Activated CD4-positive, alpha-beta memory T cell treated with anti-CD3 and anti-CD28 coated beads, Interleukin-2, amount 10 ng/mL, durations not matched to agents 7 days and 5 days (primary cell): ENCODE measurements at regions not wholly inside any gene's neighbourhood (a gene's known extent, or its start where the extent isn't known, plus 50 kb on each side); places are given as distances from the start of the nearest gene placed in this dataset.

Source experiments
- CTCF ChIA-PET: fragments of 350-600 bp; sonication (Branson Sonifier 250); formaldehyde crosslinking; loops from one replicate; lab custom pipeline; 2021; ENCODE audit warnings: antibody characterized with exemption, inconsistent platforms; lab: Charles Lee
- POLR2A ChIA-PET: fragments of 350-600 bp; sonication (Branson Sonifier 250); formaldehyde crosslinking; loops from one replicate; lab custom pipeline; 2021; ENCODE audit warnings: antibody characterized with exemption; lab: Charles Lee
- DNase-seq: peaks from one replicate; pipeline ENCODE4 v3.0.0-alpha.2; 2020
- H3K27ac Mint-ChIP-seq: one replicate; pipeline ENCODE4 v1.8.0; 2021; ENCODE audit warnings: mild to moderate bottlenecking, mixed read lengths
- H3K27me3 Mint-ChIP-seq: one replicate; pipeline ENCODE4 v1.8.0; 2021; ENCODE audit warnings: mixed read lengths
- H3K36me3 Mint-ChIP-seq: one replicate; pipeline ENCODE4 v1.8.0; 2021; ENCODE audit warnings: low read depth, mixed read lengths
- H3K4me1 Mint-ChIP-seq: one replicate; pipeline ENCODE4 v1.8.0; 2021; ENCODE audit warnings: mixed read lengths
- H3K4me3 Mint-ChIP-seq: one replicate; pipeline ENCODE4 v1.8.0; 2021; ENCODE audit warnings: mild to moderate bottlenecking, mixed read lengths
- H3K9me3 Mint-ChIP-seq: one replicate; pipeline ENCODE4 v1.8.0; 2021; ENCODE audit warnings: mixed read lengths

GRCh38 chr17:65394811-65395472 lies 166.5 kb downstream of the AXIN2 start:
- Mint-ChIP-seq H3K27me3 (peaks cover 8% of the 10 kb centered on the region), H3K27ac (no peak overlapping the region), H3K4me3 (no peak overlapping the region), H3K9me3 (no peaks in the 10 kb centered on the region), H3K4me1 (no peaks in the 10 kb centered on the region), H3K36me3 (no peaks in the 10 kb centered on the region)
- ChIA-PET CTCF (no interaction called here), POLR2A (no interaction called here)
- DNase-seq = no peak

- peaks cover 3% of the 10 kb centered on the region for H3K27me3 Mint-ChIP-seq
- no peaks in the 10 kb centered on the region for H3K9me3 Mint-ChIP-seq
- H3K4me3 Mint-ChIP-seq = no peak overlapping the region
- ChIA-PET CTCF (no interaction called here), POLR2A (no interaction called here)
- DNase-seq = no peak
- H3K27ac Mint-ChIP-seq = no peak overlapping the region
- no peaks in the 10 kb centered on the region for H3K4me1 Mint-ChIP-seq
- no peaks in the 10 kb centered on the region for H3K36me3 Mint-ChIP-seq
Measured at GRCh38 chr17:65393514-65393913, 167.9 kb downstream of the AXIN2 start.

GRCh38 chr17:65389949-65390348 lies 171.5 kb downstream of the AXIN2 start:
- ChIA-PET CTCF (no interaction called here), POLR2A (no interaction called here)
- H3K4me3 Mint-ChIP-seq = no peak overlapping the region
- H3K4me1 Mint-ChIP-seq = no peaks in the 10 kb centered on the region
- no peaks in the 10 kb centered on the region for H3K36me3 Mint-ChIP-seq
- H3K9me3 Mint-ChIP-seq = no peaks in the 10 kb centered on the region
- peaks cover 3% of the 10 kb centered on the region for H3K27me3 Mint-ChIP-seq
- DNase-seq = no peak
- H3K27ac Mint-ChIP-seq = no peak overlapping the region

GRCh38 chr17:65389426-65389825 lies 172.0 kb downstream of the AXIN2 start:
- Mint-ChIP-seq H3K27me3 (peaks cover 3% of the 10 kb centered on the region), H3K27ac (no peak overlapping the region), H3K4me1 (no peaks in the 10 kb centered on the region), H3K9me3 (no peaks in the 10 kb centered on the region), H3K36me3 (no peaks in the 10 kb centered on the region), H3K4me3 (no peak overlapping the region)
- ChIA-PET CTCF (no interaction called here), POLR2A (no interaction called here)
- DNase-seq = no peak

GRCh38 chr17:65388911-65389310 lies 172.5 kb downstream of the AXIN2 start:
- ChIA-PET CTCF (no interaction called here), POLR2A (no interaction called here)
- H3K4me3 Mint-ChIP-seq = no peak overlapping the region
- H3K36me3 Mint-ChIP-seq = no peaks in the 10 kb centered on the region
- H3K27me3 Mint-ChIP-seq = peaks cover 1% of the 10 kb centered on the region
- DNase-seq = no peak
- no peaks in the 10 kb centered on the region for H3K4me1 Mint-ChIP-seq
- no peak overlapping the region for H3K27ac Mint-ChIP-seq
- H3K9me3 Mint-ChIP-seq = no peaks in the 10 kb centered on the region

GRCh38 chr17:65387322-65387721 lies 174.1 kb downstream of the AXIN2 start:
- ChIA-PET CTCF (no interaction called here), POLR2A (no interaction called here)
- Mint-ChIP-seq H3K36me3 (no peaks in the 10 kb centered on the region), H3K27me3 (no peaks in the 10 kb centered on the region), H3K27ac (no peak overlapping the region), H3K9me3 (no peaks in the 10 kb centered on the region), H3K4me1 (no peaks in the 10 kb centered on the region), H3K4me3 (no peak overlapping the region)
- no peak for DNase-seq

GRCh38 chr17:65385726-65386125 lies 175.7 kb downstream of the AXIN2 start:
- H3K36me3 Mint-ChIP-seq = no peaks in the 10 kb centered on the region
- H3K4me3 Mint-ChIP-seq = no peak overlapping the region
- no peaks in the 10 kb centered on the region for H3K27me3 Mint-ChIP-seq
- CTCF ChIA-PET = no interaction called here
- H3K27ac Mint-ChIP-seq = no peak overlapping the region
- POLR2A ChIA-PET = no interaction called here
- no peak for DNase-seq
- H3K9me3 Mint-ChIP-seq = peaks cover 2% of the 10 kb centered on the region
- no peaks in the 10 kb centered on the region for H3K4me1 Mint-ChIP-seq

- Mint-ChIP-seq H3K27me3 (no peaks in the 10 kb centered on the region), H3K27ac (no peak overlapping the region), H3K9me3 (peaks cover 2% of the 10 kb centered on the region), H3K4me3 (no peak overlapping the region), H3K4me1 (no peaks in the 10 kb centered on the region), H3K36me3 (no peaks in the 10 kb centered on the region)
- DNase-seq = no peak
- CTCF ChIA-PET = no interaction called here
- POLR2A ChIA-PET = no interaction called here
Measured at GRCh38 chr17:65385071-65385470, 176.4 kb downstream of the AXIN2 start.

GRCh38 chr17:65381152-65381551 lies 180.3 kb downstream of the AXIN2 start:
- Mint-ChIP-seq H3K4me1 (no peaks in the 10 kb centered on the region), H3K36me3 (no peaks in the 10 kb centered on the region), H3K27me3 (peaks cover 4% of the 10 kb centered on the region), H3K27ac (no peak overlapping the region), H3K9me3 (peaks cover 2% of the 10 kb centered on the region), H3K4me3 (no peak overlapping the region)
- ChIA-PET POLR2A (no interaction called here), CTCF (no interaction called here)
- DNase-seq = no peak

- peaks cover 10% of the 10 kb centered on the region for H3K27me3 Mint-ChIP-seq
- ChIA-PET POLR2A (no interaction called here), CTCF (no interaction called here)
- no peak overlapping the region for H3K27ac Mint-ChIP-seq
- DNase-seq = no peak
- H3K36me3 Mint-ChIP-seq = no peaks in the 10 kb centered on the region
- no peaks in the 10 kb centered on the region for H3K9me3 Mint-ChIP-seq
- no peak overlapping the region for H3K4me3 Mint-ChIP-seq
- peaks cover 6% of the 10 kb centered on the region for H3K4me1 Mint-ChIP-seq
Measured at GRCh38 chr17:65374966-65375365, 186.5 kb downstream of the AXIN2 start.

GRCh38 chr17:65371702-65372101 lies 189.7 kb downstream of the AXIN2 start:
- H3K36me3 Mint-ChIP-seq = no peaks in the 10 kb centered on the region
- H3K27me3 Mint-ChIP-seq = peaks cover 8% of the 10 kb centered on the region
- POLR2A ChIA-PET = no interaction called here
- H3K9me3 Mint-ChIP-seq = no peaks in the 10 kb centered on the region
- DNase-seq = no peak
- peaks cover 6% of the 10 kb centered on the region for H3K4me1 Mint-ChIP-seq
- CTCF ChIA-PET = no interaction called here
- H3K27ac Mint-ChIP-seq = no peak overlapping the region
- H3K4me3 Mint-ChIP-seq = no peak overlapping the region

- Mint-ChIP-seq H3K27me3 (peaks cover 8% of the 10 kb centered on the region), H3K27ac (no peak overlapping the region), H3K4me1 (peaks cover 6% of the 10 kb centered on the region), H3K9me3 (no peaks in the 10 kb centered on the region), H3K4me3 (no peak overlapping the region), H3K36me3 (no peaks in the 10 kb centered on the region)
- POLR2A ChIA-PET = no interaction called here
- CTCF ChIA-PET = no interaction called here
- DNase-seq = no peak
Measured at GRCh38 chr17:65370669-65371131, 190.7 kb downstream of the AXIN2 start.

GRCh38 chr17:65368341-65368740 lies 193.1 kb downstream of the AXIN2 start:
- ChIA-PET CTCF (no interaction called here), POLR2A (no interaction called here)
- Mint-ChIP-seq H3K4me1 (peaks cover 6% of the 10 kb centered on the region), H3K27ac (no peak overlapping the region), H3K36me3 (no peaks in the 10 kb centered on the region), H3K9me3 (no peaks in the 10 kb centered on the region), H3K4me3 (no peak overlapping the region), H3K27me3 (peaks cover 3% of the 10 kb centered on the region)
- DNase-seq = no peak

GRCh38 chr17:65366102-65366844 lies 195.2 kb downstream of the AXIN2 start:
- no peak overlapping the region for H3K4me3 Mint-ChIP-seq
- H3K36me3 Mint-ChIP-seq = no peaks in the 10 kb centered on the region
- no peak for DNase-seq
- CTCF ChIA-PET = interaction anchor here (0.6 kb wide), 1 partner anchor 1336 kb away, joined by 5 read pairs; no protein-coding TSS in a partner anchor
- peaks cover 5% of the 10 kb centered on the region for H3K4me1 Mint-ChIP-seq
- no peaks in the 10 kb centered on the region for H3K9me3 Mint-ChIP-seq
- H3K27ac Mint-ChIP-seq = no peak overlapping the region
- peaks cover 3% of the 10 kb centered on the region for H3K27me3 Mint-ChIP-seq
- POLR2A ChIA-PET = no interaction called here
